Endothelial cell of umbilical vein (primary cell): ENCODE measurements at regions not wholly inside any gene's neighbourhood (a gene's known extent, or its start where the extent isn't known, plus 50 kb on each side); places are given as distances from the start of the nearest gene placed in this dataset.

Experiments
- BruUV-seq: library from RNA; stranded (reverse); fragments of 400-500 nt; replicated peaks from 2 replicates; lab custom pipeline; 2021; lab: Mats Ljungman, UMichigan
- CTCF ChIA-PET: fragments of 300-600, 350-600 bp; sonication (Branson Sonifier 250); formaldehyde crosslinking; loops from one replicate; lab custom pipeline; 2021; ENCODE audit warnings: antibody characterized with exemption, inconsistent platforms; lab: Charles Lee
- POLR2A ChIA-PET: fragments of 300-600, 350-600 bp; sonication (Branson Sonifier 250); formaldehyde crosslinking; loops from one replicate; lab custom pipeline; 2021; ENCODE audit warnings: antibody characterized with exemption, inconsistent platforms; lab: Charles Lee
- DNase-seq: peaks from one replicate; pipeline ENCODE4 v3.0.0-alpha.2; 2011; ENCODE audit warnings: low read depth, low spot score
- FAIRE-seq: peaks from 2 replicates; lab custom pipeline; 2011; peaks lifted over from hg19 to GRCh38; lab: Jason Lieb, UNC
- H2AFZ ChIP-seq: 2 replicates; pipeline ENCODE4 v1.6.0; 2012; ENCODE audit warnings: low read depth, low read length, control low read depth, inconsistent platforms
- H3K27ac ChIP-seq: 2 replicates; pipeline ENCODE4 v1.5.1; 2011; ENCODE audit warnings: low read depth, mild to moderate bottlenecking, control low read depth, low read length, moderate library complexity; ENCODE audit not compliant: insufficient read depth
- H3K27me3 ChIP-seq, 2 experiments: 2 replicates each; pipeline versions ENCODE4 v1.6.0 to v1.6.1; 2011; ENCODE audit warnings: low read length in 2 of 2, mixed read lengths in 1 of 2; ENCODE audit not compliant: control insufficient read depth in 2 of 2, insufficient read depth in 2 of 2
- H3K36me3 ChIP-seq, 2 experiments: 2 replicates in 1 of 2; 3 replicates in 1 of 2; pipeline ENCODE4 v1.5.1; 2011; ENCODE audit warnings: low read length in 2 of 2, mild to moderate bottlenecking in 1 of 2, moderate library complexity in 1 of 2; ENCODE audit not compliant: control insufficient read depth in 2 of 2, insufficient read depth in 2 of 2; ENCODE audit errors: extremely low read depth in 1 of 2
- H3K4me1 ChIP-seq: 3 replicates; pipeline ENCODE4 v1.5.1; 2011; ENCODE audit warnings: mild to moderate bottlenecking, low read length; ENCODE audit not compliant: control insufficient read depth, insufficient read depth; ENCODE audit errors: extremely low read depth
- H3K4me2 ChIP-seq: 2 replicates; pipeline ENCODE4 v1.6.1; 2011; ENCODE audit warnings: low read length, control low read depth, mixed read lengths; ENCODE audit not compliant: insufficient read depth
- H3K4me3 ChIP-seq, 3 experiments: fragments of 200-600 bp in 1 of 3; sonication (generic), shearing (Covaris generic) in 1 of 3; replicated peaks in 1 of 3; 2 replicates each; pipeline ENCODE4 v1.5.1; 2011 to 2016; ENCODE audit warnings: control low read depth in 3 of 3, low read length in 3 of 3, mild to moderate bottlenecking in 2 of 3, inconsistent platforms in 1 of 3, low read depth in 1 of 3, moderate library complexity in 1 of 3; ENCODE audit not compliant: insufficient read depth in 1 of 3
- H3K79me2 ChIP-seq: 2 replicates; pipeline ENCODE4 v1.6.0; 2012; ENCODE audit warnings: low read length, inconsistent platforms; ENCODE audit not compliant: control insufficient read depth, insufficient read depth
- H3K9ac ChIP-seq: replicated peaks from 2 replicates; pipeline ENCODE3; 2011; ENCODE audit warnings: low read length, control low read depth; ENCODE audit not compliant: insufficient read depth; ENCODE audit errors: extremely low read depth
- H3K9me1 ChIP-seq: replicated peaks from 3 replicates; pipeline ENCODE4 v1.6.0; 2011; ENCODE audit warnings: mild to moderate bottlenecking, low read length; ENCODE audit not compliant: control insufficient read depth, insufficient read depth; ENCODE audit errors: extremely low read depth
- H3K9me3 ChIP-seq: replicated peaks from 2 replicates; pipeline ENCODE4 v1.5.1; 2012; ENCODE audit warnings: low read length, inconsistent platforms; ENCODE audit not compliant: control insufficient read depth, insufficient read depth
- H4K20me1 ChIP-seq: replicated peaks from 2 replicates; pipeline ENCODE3; 2011; ENCODE audit warnings: mild to moderate bottlenecking, low read length; ENCODE audit not compliant: control insufficient read depth, insufficient read depth; ENCODE audit errors: extremely low read depth
- CTCF ChIP-seq, 2 donors: IDR thresholded peaks; 1 replicate in 1 of 2; 2 replicates in 1 of 2; pipeline ENCODE4 v1.5.1; 2011; ENCODE audit warnings: low read length in 2 of 2, mild to moderate bottlenecking in 2 of 2, moderate library complexity in 2 of 2, control low read depth in 1 of 2, inconsistent platforms in 1 of 2, low read depth in 1 of 2; ENCODE audit not compliant: insufficient read depth in 1 of 2; ENCODE audit errors: extremely low read depth in 1 of 2
- EZH2 ChIP-seq: IDR thresholded peaks from 2 replicates; pipeline ENCODE4 v1.6.1; 2012; ENCODE audit warnings: borderline replicate concordance, low read depth, mild to moderate bottlenecking, moderate library complexity, low read length, inconsistent platforms; ENCODE audit not compliant: severe bottlenecking
- FOS ChIP-seq: IDR thresholded peaks from 2 replicates; pipeline ENCODE4 v1.6.1; 2011; ENCODE audit warnings: mild to moderate bottlenecking, low read length, moderate library complexity, borderline replicate concordance; ENCODE audit not compliant: insufficient read depth
- JUN ChIP-seq: IDR thresholded peaks from 2 replicates; pipeline ENCODE4 v1.6.1; 2011; ENCODE audit warnings: borderline replicate concordance, low read depth; ENCODE audit not compliant: insufficient read length, insufficient read depth
- MYC ChIP-seq: IDR thresholded peaks from one replicate; pipeline ENCODE4 v1.6.1; 2011; ENCODE audit warnings: mild to moderate bottlenecking, low read depth, low read length
- POLR2A ChIP-seq: IDR thresholded peaks from 2 replicates; pipeline ENCODE4 v1.6.1; 2012; ENCODE audit warnings: low read depth, mild to moderate bottlenecking, control low read depth, low read length
- dilution Hi-C: fragments of 300-500 bp; cut with MboI; formaldehyde crosslinking; loops from one replicate; pipeline ENCODE4 v1.15.0; 2019; ENCODE audit warnings: low sequenced_read_pairs; ENCODE audit not compliant: extremely low pct_ligation_motif_present
- intact Hi-C: fragments of 100-400 bp; cut with micrococcal nuclease; formaldehyde crosslinking; loops from one replicate; pipeline ENCODE4 v1.10.0; 2022

- DNase-seq = no peak
- BruUV-seq = no TSS peak
- Histone ChIP-seq H3K9me3 (no peaks in the 10 kb centered on the region), H3K4me3 (no peak overlapping the region), H3K9me1 (no peaks in the 10 kb centered on the region), H3K4me2 (no peak overlapping the region), H2AFZ (no peak overlapping the region), H3K27me3 (no peaks in the 10 kb centered on the region), H3K9ac (no peak overlapping the region), H3K36me3 (no peaks in the 10 kb centered on the region), H3K27ac (no peak overlapping the region), H4K20me1 (no peaks in the 10 kb centered on the region), H3K79me2 (no peaks in the 10 kb centered on the region), H3K4me1 (no peaks in the 10 kb centered on the region)
- intact Hi-C loops = no loop called here
- no peak for FAIRE-seq
- POLR2A ChIA-PET = no interaction called here
- dilution Hi-C loops = no loop called here
- TF ChIP-seq CTCF (IDR thresholded peaks at IDR 0.05; ENCODE audit: extremely low read depth in 1 of 2, insufficient read depth in 1 of 2, low read depth in 1 of 2, low read length in 2 of 2) = no peak
- CTCF ChIA-PET = no interaction called here
These were observed 275.4 kb downstream of the ETNK1 start for GRCh38 chr12:22900401-22900800.

GRCh38 chr12:22904485-22904884 lies 279.5 kb downstream of the ETNK1 start:
- no TSS peak for BruUV-seq
- no peak for TF ChIP-seq EZH2
- TF ChIP-seq MYC = no peak
- no peak for TF ChIP-seq CTCF (IDR thresholded peaks at IDR 0.05; ENCODE audit: extremely low read depth in 1 of 2, insufficient read depth in 1 of 2, low read depth in 1 of 2, low read length in 2 of 2)
- TF ChIP-seq FOS = no peak
- no peak for TF ChIP-seq POLR2A
- no peak for TF ChIP-seq JUN
- no peak overlapping the region for H2AFZ ChIP-seq
- dilution Hi-C loops = no loop called here
- intact Hi-C loops = no loop called here
- H4K20me1 ChIP-seq = no peaks in the 10 kb centered on the region
- H3K36me3 ChIP-seq = no peaks in the 10 kb centered on the region
- CTCF ChIA-PET = no interaction called here
- no peak overlapping the region for H3K4me3 ChIP-seq
- no peak overlapping the region for H3K4me2 ChIP-seq
- no peak for FAIRE-seq
- no peaks in the 10 kb centered on the region for H3K9me3 ChIP-seq
- H3K9ac ChIP-seq = no peak overlapping the region
- no peaks in the 10 kb centered on the region for H3K79me2 ChIP-seq
- POLR2A ChIA-PET = no interaction called here
- no peaks in the 10 kb centered on the region for H3K27me3 ChIP-seq
- H3K27ac ChIP-seq = no peak overlapping the region
- no peak for DNase-seq
- no peaks in the 10 kb centered on the region for H3K9me1 ChIP-seq
- H3K4me1 ChIP-seq = no peaks in the 10 kb centered on the region
